AG04450 (cell line): ENCODE measurements at regions not wholly inside any gene's neighbourhood (a gene's known extent, or its start where the extent isn't known, plus 50 kb on each side); places are given as distances from the start of the nearest gene placed in this dataset.

ENCODE experiments used
- CTCF ChIA-PET: fragments of 300-600, 350-600 bp; formaldehyde crosslinking; extraction: SDS; loops from one replicate; lab custom pipeline; 2022; ENCODE audit warnings: antibody characterized with exemption, inconsistent platforms; lab: Charles Lee
- POLR2A ChIA-PET: fragments of 350-600 bp; formaldehyde crosslinking; extraction: SDS; loops from one replicate; lab custom pipeline; 2021; ENCODE audit warnings: antibody characterized with exemption, inconsistent platforms; lab: Yijun Ruan, JAX
- DNase-seq: peaks from one replicate; pipeline ENCODE4 v3.0.0-alpha.2; 2011; ENCODE audit warnings: low read depth, low spot score
- H3K27ac ChIP-seq: one replicate; pipeline ENCODE4 v1.5.1; 2012; ENCODE audit warnings: low read depth, low read length, control low read depth
- H3K27me3 ChIP-seq: one replicate; pipeline ENCODE4 v1.6.0; 2012; ENCODE audit warnings: low read length; ENCODE audit not compliant: control insufficient read depth, insufficient read depth
- H3K4me3 ChIP-seq: 2 replicates; pipeline ENCODE4 v1.5.1; 2011; ENCODE audit warnings: mild to moderate bottlenecking, low read depth, low read length, control low read depth
- H3K9me3 ChIP-seq: 2 replicates; pipeline ENCODE4 v1.5.1; 2012; ENCODE audit warnings: low read length; ENCODE audit not compliant: control insufficient read depth, insufficient read depth
- TF ChIP-seq, protein P1 (sequence below): IDR thresholded peaks from 2 replicates; pipeline ENCODE4 v1.5.1; 2011; ENCODE audit warnings: low read depth, low read length, control low read depth, inconsistent platforms

DNA sequence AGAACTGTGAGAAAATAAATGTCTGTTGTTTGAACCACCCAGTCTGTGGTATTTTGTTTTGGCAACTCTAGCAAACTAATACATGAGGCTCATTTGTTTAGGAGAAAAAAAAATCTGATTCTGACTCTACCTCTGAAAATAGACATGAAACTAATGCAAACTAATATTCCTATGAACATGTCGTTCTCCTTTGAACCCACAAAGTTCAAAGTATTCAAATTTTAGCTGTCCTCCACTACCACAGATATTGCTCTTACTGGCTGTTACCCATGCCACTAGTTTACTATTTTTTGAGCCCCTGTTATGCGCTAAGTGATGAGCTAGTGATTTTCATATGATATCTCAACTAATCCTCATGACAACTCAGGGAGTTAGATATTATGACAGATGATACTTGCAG, 58.8 kb upstream of the ZNF804B start:
- no peak for DNase-seq
- Histone ChIP-seq H3K4me3 (no peak overlapping the region), H3K27me3 (no peaks in the 10 kb centered on the region), H3K27ac (no peak overlapping the region), H3K9me3 (peaks cover 10% of the 10 kb centered on the region; the same call in 1 of the 2 replicates)
- ChIA-PET POLR2A (no interaction called here), CTCF (no interaction called here)
- TF ChIP-seq, protein P1, sequence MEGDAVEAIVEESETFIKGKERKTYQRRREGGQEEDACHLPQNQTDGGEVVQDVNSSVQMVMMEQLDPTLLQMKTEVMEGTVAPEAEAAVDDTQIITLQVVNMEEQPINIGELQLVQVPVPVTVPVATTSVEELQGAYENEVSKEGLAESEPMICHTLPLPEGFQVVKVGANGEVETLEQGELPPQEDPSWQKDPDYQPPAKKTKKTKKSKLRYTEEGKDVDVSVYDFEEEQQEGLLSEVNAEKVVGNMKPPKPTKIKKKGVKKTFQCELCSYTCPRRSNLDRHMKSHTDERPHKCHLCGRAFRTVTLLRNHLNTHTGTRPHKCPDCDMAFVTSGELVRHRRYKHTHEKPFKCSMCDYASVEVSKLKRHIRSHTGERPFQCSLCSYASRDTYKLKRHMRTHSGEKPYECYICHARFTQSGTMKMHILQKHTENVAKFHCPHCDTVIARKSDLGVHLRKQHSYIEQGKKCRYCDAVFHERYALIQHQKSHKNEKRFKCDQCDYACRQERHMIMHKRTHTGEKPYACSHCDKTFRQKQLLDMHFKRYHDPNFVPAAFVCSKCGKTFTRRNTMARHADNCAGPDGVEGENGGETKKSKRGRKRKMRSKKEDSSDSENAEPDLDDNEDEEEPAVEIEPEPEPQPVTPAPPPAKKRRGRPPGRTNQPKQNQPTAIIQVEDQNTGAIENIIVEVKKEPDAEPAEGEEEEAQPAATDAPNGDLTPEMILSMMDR, result no peak

DNA sequence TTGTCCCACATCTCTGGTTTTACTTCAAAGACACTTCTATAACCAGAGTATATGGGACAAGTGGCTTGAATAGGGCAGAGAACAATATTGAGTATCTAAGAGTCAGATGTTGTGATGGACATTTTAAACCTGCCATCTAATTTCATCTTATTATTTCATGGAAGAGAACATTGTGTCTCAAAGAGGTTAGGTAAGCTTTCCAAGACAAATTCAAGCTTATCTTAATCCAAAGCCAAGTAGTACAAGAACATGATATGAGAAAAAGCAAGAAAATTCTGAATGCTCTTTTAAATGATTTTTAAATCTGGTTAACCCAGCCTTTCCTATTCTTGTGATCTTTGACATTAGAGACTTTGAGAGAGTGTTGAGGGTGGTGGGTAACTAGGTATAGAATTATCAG, 65.3 kb upstream of the ZNF804B start:
- H3K4me3 ChIP-seq, result no peak overlapping the region
- no peak for DNase-seq
- no peaks in the 10 kb centered on the region for H3K27me3 ChIP-seq
- H3K27ac ChIP-seq, result no peak overlapping the region
- CTCF ChIA-PET, result no interaction called here
- TF ChIP-seq, protein P1, result no peak
- POLR2A ChIA-PET, result no interaction called here
- H3K9me3 ChIP-seq, result no peaks in the 10 kb centered on the region

DNA sequence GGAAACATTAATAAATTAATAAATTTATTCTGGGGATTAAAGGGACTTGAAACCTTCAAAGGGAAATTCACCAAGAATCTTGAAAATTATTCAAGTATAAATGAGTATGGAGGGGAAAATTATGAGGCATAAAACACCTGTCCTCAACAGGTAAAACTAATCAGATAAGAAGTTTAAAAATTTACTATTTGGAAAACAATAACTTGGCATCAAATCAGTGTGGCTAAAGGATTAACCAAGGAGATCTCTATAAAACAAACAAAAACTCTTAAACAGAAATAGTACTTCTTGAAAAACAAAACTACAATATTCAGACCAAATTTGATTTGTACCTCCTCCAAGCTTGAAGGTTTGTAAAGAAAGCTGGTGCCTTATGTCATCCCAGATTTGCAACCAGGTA, 66.4 kb upstream of the ZNF804B start:
- no peak overlapping the region for H3K27ac ChIP-seq
- ChIA-PET CTCF (no interaction called here), POLR2A (no interaction called here)
- no peak overlapping the region for H3K4me3 ChIP-seq
- TF ChIP-seq, protein P1, result no peak
- no peaks in the 10 kb centered on the region for H3K27me3 ChIP-seq
- no peaks in the 10 kb centered on the region for H3K9me3 ChIP-seq
- DNase-seq, result no peak

DNA sequence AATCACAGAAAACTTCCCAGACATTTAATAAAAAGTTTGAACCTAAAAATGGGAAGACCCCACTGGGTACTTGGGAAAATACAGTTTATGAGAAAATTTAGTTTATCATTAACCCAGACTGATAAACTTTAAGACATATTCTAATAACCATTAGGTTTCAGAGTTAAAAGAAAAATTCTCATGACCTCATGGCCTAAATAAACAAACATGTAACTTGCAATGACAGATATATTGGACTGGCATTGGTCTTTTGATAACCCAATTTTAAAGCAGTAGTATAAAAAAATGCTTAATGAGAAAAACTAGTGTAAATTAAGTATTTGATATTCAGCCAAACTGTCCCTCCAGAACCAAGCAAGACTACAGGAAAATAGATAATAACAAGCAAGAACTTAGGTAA, 67.0 kb upstream of the ZNF804B start:
- Histone ChIP-seq H3K27ac (no peak overlapping the region), H3K4me3 (no peak overlapping the region), H3K9me3 (no peaks in the 10 kb centered on the region; the same call in 1 of the 2 replicates), H3K27me3 (no peaks in the 10 kb centered on the region)
- no peak for DNase-seq
- TF ChIP-seq, protein P1, result no peak
- ChIA-PET CTCF (no interaction called here), POLR2A (no interaction called here)

DNA sequence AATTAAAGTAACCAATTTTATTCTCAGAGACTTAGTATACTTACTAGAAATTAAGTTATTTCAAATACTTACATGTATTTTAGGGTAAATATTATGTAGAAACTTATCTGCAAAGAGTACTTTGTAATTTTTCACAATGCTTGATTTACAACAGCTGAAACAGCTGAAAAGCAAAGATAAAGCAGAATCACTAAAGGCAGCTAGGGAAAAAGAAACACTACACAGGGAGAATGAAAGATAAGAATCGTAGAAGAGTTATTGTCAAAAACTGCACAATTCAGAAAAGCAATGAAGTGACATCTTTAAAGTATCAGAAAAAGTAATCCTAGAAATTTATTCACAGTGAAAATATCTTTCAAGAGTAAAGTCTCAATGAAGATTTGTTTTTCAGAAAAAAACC, 69.7 kb upstream of the ZNF804B start:
- Histone ChIP-seq H3K9me3 (peaks cover 19% of the 10 kb centered on the region), H3K27ac (no peak overlapping the region), H3K27me3 (no peaks in the 10 kb centered on the region), H3K4me3 (no peak overlapping the region)
- TF ChIP-seq, protein P1, result no peak
- POLR2A ChIA-PET, result no interaction called here
- CTCF ChIA-PET, result no interaction called here
- no peak for DNase-seq
